IMR-90 (cell line): ENCODE measurements at regions not wholly inside any gene's neighbourhood (a gene's known extent, or its start where the extent isn't known, plus 50 kb on each side); places are given as distances from the start of the nearest gene placed in this dataset.

Experiments used
- ATAC-seq: fragments of 200-7000 bp; cut with Tn5 transposase; 2 replicates; pipeline ENCODE4 v1.9.1; 2020; ENCODE audit warnings: low read depth, mild to moderate bottlenecking, moderate library complexity
- BruUV-seq: library from RNA; stranded (reverse); fragments of 400-500 nt; replicated peaks from 2 replicates; lab custom pipeline; 2021; lab: Mats Ljungman, UMichigan
- CTCF ChIA-PET: fragments of 300-600 bp; formaldehyde crosslinking; extraction: SDS; loops from one replicate; lab custom pipeline; 2021; ENCODE audit warnings: antibody characterized with exemption; lab: Yijun Ruan, JAX
- POLR2A ChIA-PET: fragments of 300-600 bp; sonication (Branson Sonifier 250); formaldehyde crosslinking; loops from one replicate; lab custom pipeline; 2022; ENCODE audit warnings: antibody characterized with exemption; ENCODE audit not compliant: unreplicated experiment; lab: Charles Lee
- DNase-seq: peaks from one replicate; pipeline ENCODE4 v3.0.0; 2013
- H2AFZ ChIP-seq: replicated peaks from 2 replicates; pipeline ENCODE3; 2013; ENCODE audit warnings: low read length, mild to moderate bottlenecking; ENCODE audit not compliant: poor library complexity
- H2AK5ac ChIP-seq: 2 replicates; pipeline ENCODE4 v1.6.1; 2013; ENCODE audit warnings: low read depth, low read length, inconsistent platforms
- H2AK9ac ChIP-seq: replicated peaks from 2 replicates; pipeline ENCODE3; 2013; ENCODE audit warnings: mild to moderate bottlenecking, low read depth, low read length, moderate library complexity; ENCODE audit not compliant: poor library complexity
- H2BK120ac ChIP-seq: 2 replicates; pipeline ENCODE4 v1.6.1; 2013; ENCODE audit warnings: low read depth, low read length, inconsistent platforms
- H2BK15ac ChIP-seq: 3 replicates; pipeline ENCODE4 v1.6.1; 2013; ENCODE audit warnings: low read depth, low read length, inconsistent platforms
- H2BK20ac ChIP-seq: 2 replicates; pipeline ENCODE4 v1.6.1; 2013; ENCODE audit warnings: low read depth, mild to moderate bottlenecking, inconsistent platforms, low read length, moderate library complexity
- H2BK5ac ChIP-seq: 2 replicates; pipeline ENCODE4 v1.6.1; 2013; ENCODE audit warnings: mild to moderate bottlenecking, low read depth, low read length, inconsistent platforms; ENCODE audit not compliant: poor library complexity, severe bottlenecking
- H3K14ac ChIP-seq: replicated peaks from 2 replicates; pipeline ENCODE4 v1.6.1; 2013; ENCODE audit warnings: low read depth, low read length, inconsistent platforms
- H3K18ac ChIP-seq: 2 replicates; pipeline ENCODE4 v1.6.1; 2013; ENCODE audit warnings: low read depth, low read length, control low read depth
- H3K23ac ChIP-seq: 2 replicates; pipeline ENCODE4 v1.6.1; 2013; ENCODE audit warnings: low read depth, low read length, inconsistent platforms
- H3K27ac ChIP-seq: 2 replicates; pipeline ENCODE4 v1.5.1; 2013; ENCODE audit warnings: mild to moderate bottlenecking, control low read depth, low read length; ENCODE audit not compliant: insufficient read depth
- H3K27me3 ChIP-seq: 2 replicates; pipeline ENCODE4 v1.6.1; 2013; ENCODE audit warnings: low read length; ENCODE audit not compliant: control insufficient read depth, insufficient read depth
- H3K36me3 ChIP-seq: 2 replicates; pipeline ENCODE4 v1.6.1; 2013; ENCODE audit warnings: low read length, mixed read lengths; ENCODE audit not compliant: control insufficient read depth, insufficient read depth
- H3K4ac ChIP-seq: 2 replicates; pipeline ENCODE4 v1.6.1; 2013; ENCODE audit warnings: low read depth, low read length, inconsistent platforms
- H3K4me1 ChIP-seq: 2 replicates; pipeline ENCODE4 v1.6.1; 2013; ENCODE audit warnings: low read length, mixed read lengths; ENCODE audit not compliant: control insufficient read depth, insufficient read depth
- H3K4me2 ChIP-seq: 2 replicates; pipeline ENCODE4 v1.6.1; 2013; ENCODE audit warnings: low read depth, mild to moderate bottlenecking, control low read depth, low read length, moderate library complexity
- H3K4me3 ChIP-seq: 2 replicates; pipeline ENCODE4 v1.5.1; 2013; ENCODE audit warnings: low read depth, mild to moderate bottlenecking, control low read depth, low read length, moderate library complexity; ENCODE audit not compliant: insufficient read depth
- H3K56ac ChIP-seq: 2 replicates; pipeline ENCODE4 v1.6.1; 2013; ENCODE audit warnings: low read length, inconsistent platforms; ENCODE audit not compliant: insufficient read depth; ENCODE audit errors: extremely low read depth
- H3K79me1 ChIP-seq, 2 experiments: 2 replicates each; pipeline ENCODE4 v1.6.1; 2013; ENCODE audit warnings: low read length in 2 of 2, inconsistent platforms in 1 of 2, low read depth in 1 of 2
- H3K9ac ChIP-seq: 2 replicates; pipeline ENCODE4 v1.6.1; 2013; ENCODE audit warnings: low read depth, low read length, control low read depth
- H3K9me1 ChIP-seq: 2 replicates; pipeline ENCODE4 v1.6.1; 2013; ENCODE audit warnings: low read length, inconsistent platforms; ENCODE audit not compliant: insufficient read depth
- H3K9me3 ChIP-seq: 2 replicates; pipeline ENCODE4 v1.6.1; 2013; ENCODE audit warnings: low read length; ENCODE audit not compliant: control insufficient read depth, insufficient read depth
- H4K20me1 ChIP-seq: 2 replicates; pipeline ENCODE4 v1.6.1; 2013; ENCODE audit warnings: low read length, inconsistent platforms; ENCODE audit not compliant: insufficient read depth
- H4K5ac ChIP-seq: 2 replicates; pipeline ENCODE4 v1.6.1; 2013; ENCODE audit warnings: mild to moderate bottlenecking, low read depth, low read length, control low read depth
- H4K8ac ChIP-seq, 2 experiments: 2 replicates each; pipeline ENCODE4 v1.6.1; 2013; ENCODE audit warnings: low read depth in 2 of 2, low read length in 2 of 2, control low read depth in 1 of 2, inconsistent platforms in 1 of 2
- H4K91ac ChIP-seq: 2 replicates; pipeline ENCODE4 v1.6.1; 2013; ENCODE audit warnings: low read depth, low read length, inconsistent platforms; ENCODE audit not compliant: insufficient read depth
- BHLHE40 ChIP-seq: fragments of 150-350 bp; IDR thresholded peaks from 2 replicates; pipeline ENCODE4 v1.6.1; 2016; ENCODE audit warnings: mild to moderate bottlenecking, low read depth, low read length
- CHD1 ChIP-seq: IDR thresholded peaks from 2 replicates; pipeline ENCODE4 v1.6.1; 2012; ENCODE audit warnings: low read depth, low read length, improper control_type of control experiment
- CTCF ChIP-seq: conservative IDR thresholded peaks from 2 replicates; pipeline ENCODE4 v1.5.1; 2012; ENCODE audit warnings: mild to moderate bottlenecking, low read depth, low read length, improper control_type of control experiment
- FOS ChIP-seq: fragments of 150-350 bp; IDR thresholded peaks from 2 replicates; pipeline ENCODE4 v1.6.1; 2016; ENCODE audit warnings: low read depth, low read length
- MAFK ChIP-seq: IDR thresholded peaks from 2 replicates; pipeline ENCODE4 v1.6.1; 2012; ENCODE audit warnings: low read depth, low read length, improper control_type of control experiment
- MAZ ChIP-seq: IDR thresholded peaks from 2 replicates; pipeline ENCODE4 v1.6.1; 2012; ENCODE audit warnings: low read depth, mild to moderate bottlenecking, low read length, improper control_type of control experiment, moderate library complexity, borderline replicate concordance
- MXI1 ChIP-seq: IDR thresholded peaks from 2 replicates; pipeline ENCODE4 v1.6.1; 2012; ENCODE audit warnings: low read depth, mild to moderate bottlenecking, low read length, moderate library complexity, borderline replicate concordance
- NFE2L2 ChIP-seq: fragments of 150-350 bp; IDR thresholded peaks from 2 replicates; pipeline ENCODE4 v1.6.1; 2016; ENCODE audit warnings: low read depth, mild to moderate bottlenecking, low read length
- RAD21 ChIP-seq: IDR thresholded peaks from 2 replicates; pipeline ENCODE4 v1.6.1; 2012; ENCODE audit warnings: low read length, improper control_type of control experiment
- RCOR1 ChIP-seq: IDR thresholded peaks from 2 replicates; pipeline ENCODE4 v1.6.1; 2012; ENCODE audit warnings: mild to moderate bottlenecking, low read length, improper control_type of control experiment; ENCODE audit not compliant: insufficient replicate concordance
- RFX5 ChIP-seq: IDR thresholded peaks from 2 replicates; pipeline ENCODE4 v1.8.0; 2012; ENCODE audit warnings: low read depth, mild to moderate bottlenecking, low read length, moderate library complexity
- SMC3 ChIP-seq: fragments of 150-350 bp; IDR thresholded peaks from 2 replicates; pipeline ENCODE4 v1.6.1; 2016; ENCODE audit warnings: low read depth, mild to moderate bottlenecking, antibody characterized with exemption, low read length, moderate library complexity
- USF2 ChIP-seq: fragments of 150-350 bp; IDR thresholded peaks from 2 replicates; pipeline ENCODE4 v1.6.1; 2017; ENCODE audit warnings: mild to moderate bottlenecking, antibody characterized with exemption, low read length, low read depth
- dilution Hi-C: fragments of 300-500 bp; cut with HindIII; formaldehyde crosslinking; loops from one replicate; pipeline ENCODE4 v1.14.3; 2018; ENCODE audit warnings: low sequenced_read_pairs; ENCODE audit not compliant: unreplicated experiment
- in situ Hi-C: fragments of 300-500 bp; cut with MboI; formaldehyde crosslinking; loops from 3 replicates; pipeline ENCODE4 v1.14.3; 2019; ENCODE audit warnings: low sequenced_read_pairs, inconsistent platforms, mixed read lengths
- intact Hi-C: fragments of 100-400 bp; cut with micrococcal nuclease; formaldehyde crosslinking; loops from 2 replicates; pipeline ENCODE4 v1.10.0; 2022
- TF ChIP-seq, protein P1 (sequence below): fragments of 150-350 bp; IDR thresholded peaks from 2 replicates; pipeline ENCODE4 v1.6.1; 2016; ENCODE audit warnings: low read depth, mild to moderate bottlenecking, low read length, moderate library complexity, borderline replicate concordance

GRCh38 chr2:193883820-193884219 lies 1689.1 kb upstream of the TMEFF2 start:
- dilution Hi-C loops (no loop called here), in situ Hi-C loops (no loop called here), intact Hi-C loops (no loop called here)
- Histone ChIP-seq H3K79me1 (no peaks in the 10 kb centered on the region), H4K5ac (no peak overlapping the region), H3K36me3 (no peaks in the 10 kb centered on the region), H3K27ac (no peak overlapping the region), H3K27me3 (no peaks in the 10 kb centered on the region), H3K23ac (no peak overlapping the region), H3K4me2 (no peak overlapping the region), H3K9me1 (no peaks in the 10 kb centered on the region), H3K4me3 (no peak overlapping the region), H2AK9ac (no peak overlapping the region), H2BK15ac (no peak overlapping the region), H2BK5ac (no peak overlapping the region), H2AFZ (no peak overlapping the region), H3K18ac (no peak overlapping the region), H2AK5ac (no peak overlapping the region), H4K91ac (no peak overlapping the region), H3K4ac (no peak overlapping the region), H2BK120ac (no peak overlapping the region), H2BK20ac (no peak overlapping the region), H4K8ac (no peak overlapping the region), H3K56ac (no peak overlapping the region), H3K4me1 (no peaks in the 10 kb centered on the region), H3K9ac (no peak overlapping the region), H3K9me3 (peaks cover 13% of the 10 kb centered on the region), H3K14ac (no peak overlapping the region), H4K20me1 (no peaks in the 10 kb centered on the region)
- ChIA-PET POLR2A (no interaction called here), CTCF (no interaction called here)
- DNase-seq (no peak), ATAC-seq (no peak)
- TF ChIP-seq CHD1: no peak
- no peak for TF ChIP-seq MAZ
- TF ChIP-seq MXI1: no peak
- TF ChIP-seq CTCF: no peak
- TF ChIP-seq FOS: no peak
- no peak for TF ChIP-seq USF2
- no peak for TF ChIP-seq NFE2L2
- TF ChIP-seq RFX5: no peak
- TF ChIP-seq, protein P1, sequence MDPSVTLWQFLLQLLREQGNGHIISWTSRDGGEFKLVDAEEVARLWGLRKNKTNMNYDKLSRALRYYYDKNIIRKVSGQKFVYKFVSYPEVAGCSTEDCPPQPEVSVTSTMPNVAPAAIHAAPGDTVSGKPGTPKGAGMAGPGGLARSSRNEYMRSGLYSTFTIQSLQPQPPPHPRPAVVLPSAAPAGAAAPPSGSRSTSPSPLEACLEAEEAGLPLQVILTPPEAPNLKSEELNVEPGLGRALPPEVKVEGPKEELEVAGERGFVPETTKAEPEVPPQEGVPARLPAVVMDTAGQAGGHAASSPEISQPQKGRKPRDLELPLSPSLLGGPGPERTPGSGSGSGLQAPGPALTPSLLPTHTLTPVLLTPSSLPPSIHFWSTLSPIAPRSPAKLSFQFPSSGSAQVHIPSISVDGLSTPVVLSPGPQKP: no peak
- no peak for TF ChIP-seq MAFK
- no peak for TF ChIP-seq SMC3
- no peak for TF ChIP-seq RAD21
- no peak for TF ChIP-seq BHLHE40
- no peak for TF ChIP-seq RCOR1
- BruUV-seq: no TSS peak
